ENCODE measurements at regions not wholly inside any gene's neighbourhood (a gene's known extent, or its start where the extent isn't known, plus 50 kb on each side); places are given as distances from the start of the nearest gene placed in this dataset.

DNA sequence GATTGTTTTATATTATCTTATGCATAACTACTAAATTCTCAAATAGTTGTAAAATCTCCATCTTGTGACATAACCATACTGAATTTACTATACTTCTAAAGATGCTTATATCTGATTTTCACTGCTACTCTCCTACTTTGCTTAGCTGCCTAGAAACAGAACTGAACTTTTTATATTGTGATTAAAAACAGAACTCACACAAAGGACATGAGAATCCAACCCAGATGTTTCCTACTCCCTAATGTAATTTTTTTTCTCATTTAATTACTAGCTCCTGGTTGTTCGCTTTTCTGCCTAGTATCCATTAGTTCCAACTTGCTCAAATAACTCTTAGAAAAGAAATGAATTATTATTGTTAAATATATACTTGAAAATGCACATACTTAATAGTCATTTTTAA, 283.5 kb upstream of the ACTRT1 start:
- Histone ChIP-seq H3K4me1 (ENCODE audit: control insufficient read depth in 2 of 3, insufficient read depth in 2 of 3, low read depth in 1 of 3, low read length in 3 of 3) (no peaks in the 10 kb centered on the region), H3K27me3 (ENCODE audit: control insufficient read depth, insufficient read depth, low read length) (no peaks in the 10 kb centered on the region), H3K27ac (ENCODE audit: low read depth in 2 of 2, low read length in 2 of 2) (no peak overlapping the region), H3K4me3 (ENCODE audit: low read length in 3 of 3) (no peak overlapping the region), H3K36me3 (ENCODE audit: control insufficient read depth in 2 of 3, insufficient read depth in 3 of 3, low read length in 3 of 3) (no peaks in the 10 kb centered on the region), H3K9ac (ENCODE audit: low read length in 3 of 3) (no peak overlapping the region), H3K9me3 (ENCODE audit: control insufficient read depth in 2 of 3, insufficient read depth in 1 of 3, low read length in 3 of 3) (no peaks in the 10 kb centered on the region)
- FAIRE-seq, result no peak
- intact Hi-C loops (cut with DNase I), result no loop called here
- DNase-seq, result no peak
- TF ChIP-seq, protein P1, sequence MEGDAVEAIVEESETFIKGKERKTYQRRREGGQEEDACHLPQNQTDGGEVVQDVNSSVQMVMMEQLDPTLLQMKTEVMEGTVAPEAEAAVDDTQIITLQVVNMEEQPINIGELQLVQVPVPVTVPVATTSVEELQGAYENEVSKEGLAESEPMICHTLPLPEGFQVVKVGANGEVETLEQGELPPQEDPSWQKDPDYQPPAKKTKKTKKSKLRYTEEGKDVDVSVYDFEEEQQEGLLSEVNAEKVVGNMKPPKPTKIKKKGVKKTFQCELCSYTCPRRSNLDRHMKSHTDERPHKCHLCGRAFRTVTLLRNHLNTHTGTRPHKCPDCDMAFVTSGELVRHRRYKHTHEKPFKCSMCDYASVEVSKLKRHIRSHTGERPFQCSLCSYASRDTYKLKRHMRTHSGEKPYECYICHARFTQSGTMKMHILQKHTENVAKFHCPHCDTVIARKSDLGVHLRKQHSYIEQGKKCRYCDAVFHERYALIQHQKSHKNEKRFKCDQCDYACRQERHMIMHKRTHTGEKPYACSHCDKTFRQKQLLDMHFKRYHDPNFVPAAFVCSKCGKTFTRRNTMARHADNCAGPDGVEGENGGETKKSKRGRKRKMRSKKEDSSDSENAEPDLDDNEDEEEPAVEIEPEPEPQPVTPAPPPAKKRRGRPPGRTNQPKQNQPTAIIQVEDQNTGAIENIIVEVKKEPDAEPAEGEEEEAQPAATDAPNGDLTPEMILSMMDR (IDR thresholded peaks at IDR 0.05; ENCODE audit: borderline replicate concordance, extremely low read depth, insufficient read depth), result no peak

GRCh38 chrX:128334821-128335220, 282.6 kb upstream of the ACTRT1 start:
- no peak for DNase-seq
- H3K27me3 ChIP-seq (ENCODE audit: control insufficient read depth, insufficient read depth, low read length), result no peaks in the 10 kb centered on the region
- no peak for FAIRE-seq
- TF ChIP-seq, protein P1 (IDR thresholded peaks at IDR 0.05; ENCODE audit: borderline replicate concordance, extremely low read depth, insufficient read depth), result no peak
- intact Hi-C loops (cut with DNase I), result no loop called here
- H3K4me1 ChIP-seq (ENCODE audit: control insufficient read depth in 2 of 3, insufficient read depth in 2 of 3, low read depth in 1 of 3, low read length in 3 of 3), result no peaks in the 10 kb centered on the region
- no peak overlapping the region for H3K9ac ChIP-seq (ENCODE audit: low read length in 3 of 3)
- no peak overlapping the region for H3K4me3 ChIP-seq (ENCODE audit: low read length in 3 of 3)
- no peak overlapping the region for H3K27ac ChIP-seq (ENCODE audit: low read depth in 2 of 2, low read length in 2 of 2)
- no peaks in the 10 kb centered on the region for H3K36me3 ChIP-seq (ENCODE audit: control insufficient read depth in 2 of 3, insufficient read depth in 3 of 3, low read length in 3 of 3)
- H3K9me3 ChIP-seq (ENCODE audit: control insufficient read depth in 2 of 3, insufficient read depth in 1 of 3, low read length in 3 of 3), result no peaks in the 10 kb centered on the region

- no peaks in the 10 kb centered on the region for H3K9me3 ChIP-seq (ENCODE audit: control insufficient read depth in 2 of 3, insufficient read depth in 1 of 3, low read length in 3 of 3)
- FAIRE-seq, result no peak
- no peak overlapping the region for H3K4me3 ChIP-seq (ENCODE audit: low read length in 3 of 3)
- H3K27me3 ChIP-seq (ENCODE audit: control insufficient read depth, insufficient read depth, low read length), result no peaks in the 10 kb centered on the region
- no peaks in the 10 kb centered on the region for H3K36me3 ChIP-seq (ENCODE audit: control insufficient read depth in 2 of 3, insufficient read depth in 3 of 3, low read length in 3 of 3)
- TF ChIP-seq, protein P1 (IDR thresholded peaks at IDR 0.05; ENCODE audit: borderline replicate concordance, extremely low read depth, insufficient read depth), result no peak
- H3K9ac ChIP-seq (ENCODE audit: low read length in 3 of 3), result no peak overlapping the region
- no peak overlapping the region for H3K27ac ChIP-seq (ENCODE audit: low read depth in 2 of 2, low read length in 2 of 2)
- intact Hi-C loops (cut with DNase I), result no loop called here
- DNase-seq, result no peak
- H3K4me1 ChIP-seq (ENCODE audit: control insufficient read depth in 2 of 3, insufficient read depth in 2 of 3, low read depth in 1 of 3, low read length in 3 of 3), result no peaks in the 10 kb centered on the region
Measured at GRCh38 chrX:128310912-128311311, 258.7 kb upstream of the ACTRT1 start.

DNA sequence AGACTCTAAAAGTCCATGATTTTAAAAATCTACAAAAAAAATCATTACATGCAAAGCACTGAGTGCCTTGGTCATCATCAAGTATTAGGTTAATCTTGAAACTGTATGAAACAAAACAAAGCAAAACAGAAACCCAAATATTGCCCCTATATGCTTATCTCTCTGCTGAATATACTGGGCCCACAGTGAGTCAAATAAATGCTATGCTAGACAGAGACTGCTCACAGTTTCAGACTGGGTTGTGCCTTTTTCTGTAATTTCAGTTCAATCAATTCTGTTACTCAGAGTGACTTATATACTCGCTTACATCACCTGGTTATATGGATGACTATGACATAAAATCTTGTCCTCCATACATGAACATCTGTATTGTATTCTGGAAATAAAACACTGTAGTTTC, 257.1 kb upstream of the ACTRT1 start:
- Histone ChIP-seq H3K27ac (ENCODE audit: low read depth in 2 of 2, low read length in 2 of 2) (no peak overlapping the region), H3K4me3 (ENCODE audit: low read length in 3 of 3) (no peak overlapping the region), H3K27me3 (ENCODE audit: control insufficient read depth, insufficient read depth, low read length) (no peaks in the 10 kb centered on the region), H3K36me3 (ENCODE audit: control insufficient read depth in 2 of 3, insufficient read depth in 3 of 3, low read length in 3 of 3) (no peaks in the 10 kb centered on the region), H3K9me3 (ENCODE audit: control insufficient read depth in 2 of 3, insufficient read depth in 1 of 3, low read length in 3 of 3) (no peaks in the 10 kb centered on the region), H3K4me1 (ENCODE audit: control insufficient read depth in 2 of 3, insufficient read depth in 2 of 3, low read depth in 1 of 3, low read length in 3 of 3) (no peaks in the 10 kb centered on the region), H3K9ac (ENCODE audit: low read length in 3 of 3) (no peak overlapping the region)
- DNase-seq, result no peak
- TF ChIP-seq, protein P1 (IDR thresholded peaks at IDR 0.05; ENCODE audit: borderline replicate concordance, extremely low read depth, insufficient read depth), result no peak
- intact Hi-C loops (cut with DNase I), result no loop called here
- no peak for FAIRE-seq

Data from kidney (tissue), 13 donors.